A549 (cell line): ENCODE measurements at regions not wholly inside any gene's neighbourhood (a gene's known extent, or its start where the extent isn't known, plus 50 kb on each side); places are given as distances from the start of the nearest gene placed in this dataset.

Experiments used
- ATAC-seq, 2 experiments: fragments of 200-7000 bp in 1 of 2; fragments of >200 bp in 1 of 2; cut with Nextera tagmentation in 1 of 2; cut with Tn5 transposase in 1 of 2; 3 replicates each; pipeline versions ENCODE4 v1.8.0 to v1.9.1; 2018 to 2020; ENCODE audit warnings: mild to moderate bottlenecking in 1 of 2, moderate library complexity in 1 of 2
- CTCF ChIA-PET: fragments of 300-600 bp; sonication (Branson Sonifier 250); formaldehyde crosslinking; extraction: SDS; loops from one replicate; lab custom pipeline; 2021; ENCODE audit warnings: antibody characterized with exemption, inconsistent platforms; lab: Yijun Ruan, JAX
- POLR2A ChIA-PET: fragments of 350-600 bp; formaldehyde crosslinking; extraction: SDS; loops from one replicate; lab custom pipeline; 2021; ENCODE audit warnings: antibody characterized with exemption, inconsistent platforms; lab: Yijun Ruan, JAX
- DNase-seq, 2 experiments: peaks; one replicate each; pipeline versions ENCODE4 v3.0.0 to v3.0.0-alpha.2; 2011 to 2016; ENCODE audit warnings: low read depth in 1 of 2, low spot score in 1 of 2
- FAIRE-seq: peaks from 2 replicates; lab custom pipeline; 2011; peaks lifted over from hg19 to GRCh38; lab: Jason Lieb, UNC
- H3K27ac ChIP-seq, 2 experiments: fragments of >200 bp; sonication (Bioruptor Twin); formaldehyde crosslinking; 3 replicates each; pipeline ENCODE4 v1.5.1; 2016 to 2017
- H3K4me1 ChIP-seq: fragments of >200 bp; sonication (Bioruptor Twin); formaldehyde crosslinking; 3 replicates; pipeline ENCODE4 v1.6.1; 2016
- H3K4me2 ChIP-seq: fragments of >200 bp; sonication (Bioruptor Twin); formaldehyde crosslinking; 3 replicates; pipeline ENCODE4 v1.6.1; 2016
- H3K4me3 ChIP-seq: fragments of >200 bp; sonication (Bioruptor Twin); formaldehyde crosslinking; 3 replicates; pipeline ENCODE4 v1.5.1; 2016
- H3K9me3 ChIP-seq: fragments of >200 bp; sonication (Bioruptor Twin); formaldehyde crosslinking; 3 replicates; pipeline ENCODE4 v1.6.1; 2016
- CBX2 ChIP-seq: fragments of 200-600 bp; sonication (generic); IDR thresholded peaks from 2 replicates; pipeline ENCODE4 v1.6.1; 2016; ENCODE audit warnings: low read depth, mild to moderate bottlenecking, borderline replicate concordance
- CHD2 ChIP-seq: fragments of 150-350 bp; IDR thresholded peaks from 2 replicates; pipeline ENCODE4 v1.6.1; 2014; ENCODE audit warnings: low read length; ENCODE audit not compliant: partially characterized antibody
- CHD4 ChIP-seq: fragments of 200-600 bp; sonication (generic); IDR thresholded peaks from 2 replicates; pipeline ENCODE4 v1.6.1; 2016; ENCODE audit warnings: antibody characterized with exemption, mild to moderate bottlenecking, borderline replicate concordance
- ELK1 ChIP-seq: fragments of 150-350 bp; IDR thresholded peaks from 2 replicates; pipeline ENCODE4 v1.6.1; 2014; ENCODE audit warnings: low read depth, mild to moderate bottlenecking, low read length
- FOSB ChIP-seq: fragments of 250-450 bp; sonication (Bioruptor Pico); IDR thresholded peaks from 2 replicates; pipeline ENCODE4 v1.5.0; 2020; ENCODE audit warnings: mild to moderate bottlenecking, moderate library complexity
- GATA3 ChIP-seq: IDR thresholded peaks from 2 replicates; pipeline ENCODE4 v1.6.1; 2012; ENCODE audit warnings: borderline replicate concordance
- HMGXB4 ChIP-seq: fragments of 250-450 bp; sonication (Bioruptor Pico); IDR thresholded peaks from 2 replicates; pipeline ENCODE4 v1.5.0; 2021; ENCODE audit warnings: mild to moderate bottlenecking, moderate library complexity, borderline replicate concordance
- HOXB5 ChIP-seq: fragments of 250-450 bp; sonication (Bioruptor Pico); IDR thresholded peaks from 2 replicates; pipeline ENCODE4 v1.5.0; 2020; ENCODE audit warnings: mild to moderate bottlenecking, moderate library complexity
- KDM1A ChIP-seq: fragments of 200-600 bp; sonication (generic); IDR thresholded peaks from 2 replicates; pipeline ENCODE4 v1.6.1; 2016; ENCODE audit warnings: low read depth, mild to moderate bottlenecking
- MYC ChIP-seq: IDR thresholded peaks from 2 replicates; pipeline ENCODE4 v1.6.1; 2012; ENCODE audit warnings: mild to moderate bottlenecking, inconsistent platforms, low read length, improper control_type of control experiment, borderline replicate concordance
- POLR2AphosphoS2 ChIP-seq: conservative IDR thresholded peaks from 2 replicates; pipeline ENCODE4 v1.6.1; 2012; ENCODE audit warnings: low read length, improper control_type of control experiment, inconsistent platforms
- RARB ChIP-seq: fragments of 250-450 bp; sonication (Bioruptor Pico); IDR thresholded peaks from 2 replicates; pipeline ENCODE4 v1.8.0; 2021; ENCODE audit warnings: mild to moderate bottlenecking, moderate library complexity
- RFX5 ChIP-seq: fragments of 450-650 bp; IDR thresholded peaks from 2 replicates; pipeline ENCODE4 v1.7.1; 2014; ENCODE audit warnings: antibody characterized with exemption, mild to moderate bottlenecking, moderate library complexity
- ZC3H11A ChIP-seq: fragments of 450-650 bp; IDR thresholded peaks from 2 replicates; pipeline ENCODE4 v1.6.1; 2014; ENCODE audit warnings: antibody characterized with exemption, mild to moderate bottlenecking
- ZNF302 ChIP-seq: fragments of 250-450 bp; sonication (Bioruptor Pico); IDR thresholded peaks from 2 replicates; pipeline ENCODE4 v1.9.0; 2021; ENCODE audit warnings: inconsistent platforms, mild to moderate bottlenecking, moderate library complexity
- ZSCAN20 ChIP-seq: fragments of 250-450 bp; sonication (Bioruptor Pico); IDR thresholded peaks from 2 replicates; pipeline ENCODE4 v1.8.0; 2022; ENCODE audit warnings: mild to moderate bottlenecking, moderate library complexity
- WGBS: methylation state at CpG from one replicate; pipeline ENCODE4 v1.1.6; 2017; ENCODE audit errors: missing lambda C conversion rate; 5-methylcytosine and 5-hydroxymethylcytosine counted together

- ATAC-seq (no peak), DNase-seq (no peak), FAIRE-seq (peak; percentile 43)
- no peak overlapping the region for H3K4me2 ChIP-seq
- no peak overlapping the region for H3K4me3 ChIP-seq
- TF ChIP-seq RFX5 (no peak), CBX2 (no peak), MYC (no peak), ZNF302 (CRISPR knock-in tag) (no peak), ZC3H11A (no peak), HMGXB4 (CRISPR knock-in tag) (no peak), CHD2 (no peak), KDM1A (no peak), ZSCAN20 (CRISPR knock-in tag) (no peak)
- no peaks in the 10 kb centered on the region for H3K9me3 ChIP-seq
- ChIA-PET POLR2A (no interaction called here), CTCF (interaction anchor here (0.6 to 1.8 kb wide), 3 partner anchors 13 to 367 kb away, joined by 3 to 7 read pairs (median 3); no protein-coding TSS in a partner anchor)
- no peaks in the 10 kb centered on the region; the same call in 2 of the 3 replicates for H3K4me1 ChIP-seq
- H3K27ac ChIP-seq = no peak overlapping the region
Measured at GRCh38 chr2:67283641-67284040, 113.5 kb upstream of the ETAA1 start.

GRCh38 chr2:67286981-67287759 is 110.0 kb upstream of the ETAA1 start:
- no peak for TF ChIP-seq POLR2AphosphoS2
- TF ChIP-seq CHD2 = no peak
- TF ChIP-seq HOXB5 (CRISPR knock-in tag) = no peak
- TF ChIP-seq RFX5 = no peak
- peaks cover 25% of the 10 kb centered on the region for H3K4me1 ChIP-seq
- DNase-seq = no peak
- ATAC-seq = no peak
- no peak overlapping the region for H3K27ac ChIP-seq
- ChIA-PET POLR2A (no interaction called here), CTCF (interaction anchor here (0.7 to 1.0 kb wide), 3 partner anchors 9 to 364 kb away, joined by 3 to 4 read pairs (median 3); no protein-coding TSS in a partner anchor)
- H3K4me3 ChIP-seq = no peak overlapping the region
- H3K9me3 ChIP-seq = no peaks in the 10 kb centered on the region
- no peak for FAIRE-seq
- H3K4me2 ChIP-seq = no peak overlapping the region
- WGBS = 69% methylated on average over 2 of the region's 2 CpGs

GRCh38 chr2:67289271-67289670 is 107.9 kb upstream of the ETAA1 start:
- FAIRE-seq (no peak), DNase-seq (no peak), ATAC-seq (no peak)
- Histone ChIP-seq H3K9me3 (no peaks in the 10 kb centered on the region), H3K4me3 (no peak overlapping the region), H3K4me1 (peaks cover 25% of the 10 kb centered on the region)
- WGBS = 40% methylated on average over 2 of the region's 2 CpGs
- ChIA-PET POLR2A (no interaction called here), CTCF (interaction anchor here (1.1 kb wide), 1 partner anchor 32 kb away, joined by 3 read pairs; no protein-coding TSS in a partner anchor)
- no peak for TF ChIP-seq RARB
- TF ChIP-seq CHD2 = no peak
- TF ChIP-seq CHD4 = no peak
- no peak for TF ChIP-seq ELK1
- TF ChIP-seq HOXB5 (CRISPR knock-in tag) = no peak
- TF ChIP-seq FOSB (CRISPR knock-in tag) = no peak
- TF ChIP-seq ZC3H11A = no peak
- no peak for TF ChIP-seq GATA3
- TF ChIP-seq, all 56 proteins: peak for 0
- H3K27ac ChIP-seq = peak overlapping the region; percentile 63 to 79
- H3K4me2 ChIP-seq = peak overlapping the region; percentile 48
